NCI-H345 treated with DMSO at 0.1 percent for 48 hours (cell line): ENCODE measurements at regions not wholly inside any gene's neighbourhood (a gene's known extent, or its start where the extent isn't known, plus 50 kb on each side); places are given as distances from the start of the nearest gene placed in this dataset.
"Not testable (repeated sequence)": the region's sequence is repeated elsewhere in the genome, so short reads cannot be mapped to it uniquely, and the experiment has no call there.

Source experiments
- DNase-seq: peaks from one replicate; lab custom pipeline; 2025; ENCODE audit not compliant: unreplicated experiment; lab: John Stamatoyannopoulos, UW

DNA sequence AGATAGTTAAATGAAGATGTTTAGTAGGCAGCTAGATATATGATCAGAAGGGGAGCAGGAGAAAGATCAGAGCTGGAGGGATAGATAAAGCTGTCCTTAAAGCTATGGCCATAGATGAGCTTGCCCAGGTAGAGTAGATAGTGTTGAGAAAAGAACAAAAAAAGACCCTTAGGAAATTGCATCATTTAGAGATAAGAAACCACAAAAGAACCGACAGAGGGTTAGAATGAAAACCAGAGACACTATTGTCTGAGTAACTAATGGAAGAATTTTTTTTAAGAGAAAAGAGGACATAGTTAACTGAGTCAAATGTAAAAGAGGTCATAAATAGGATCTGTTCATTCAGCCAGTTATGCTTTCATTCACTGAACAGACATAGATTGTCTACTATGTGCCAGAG, 101.8 kb downstream of the TNFAIP3 start:
- DNase-seq: no peak

DNA sequence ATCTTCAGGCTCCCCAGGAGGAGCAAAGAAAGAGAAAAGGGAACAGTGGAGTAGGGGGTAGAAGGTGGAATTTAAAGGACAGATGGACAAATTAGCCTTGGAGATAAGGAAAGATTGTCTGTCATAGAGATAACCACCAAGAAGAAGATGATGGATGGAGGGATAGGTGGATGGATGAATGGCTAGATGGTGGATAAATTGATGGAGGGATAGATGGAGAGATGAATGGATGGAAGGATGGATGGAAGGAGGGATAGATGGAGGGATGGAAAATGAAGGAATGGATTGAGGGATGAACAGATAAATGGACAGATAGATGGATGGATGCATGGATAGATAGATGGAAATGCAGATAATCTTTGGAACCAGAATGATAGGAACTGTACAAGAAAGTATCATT, 102.8 kb downstream of the TNFAIP3 start:
- DNase-seq: no peak

DNA sequence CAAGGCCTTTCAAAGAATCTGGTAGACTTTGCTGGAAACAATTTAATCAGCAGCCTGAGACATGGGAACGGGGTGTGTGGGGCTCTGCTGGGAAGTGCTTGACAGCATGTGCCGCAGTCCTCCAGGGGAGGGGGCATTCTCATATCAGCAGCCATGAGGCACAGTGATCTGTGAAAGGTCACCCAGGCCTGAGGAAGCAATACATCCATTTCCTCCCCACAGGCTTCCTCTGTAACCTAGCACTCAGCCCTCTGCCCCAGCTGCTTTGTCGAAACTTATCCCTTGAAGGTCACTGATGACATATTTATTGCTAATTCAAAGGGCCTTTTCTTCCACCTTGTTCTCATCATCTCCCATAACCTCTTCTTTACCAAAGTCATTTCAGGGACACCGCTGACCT, 103.3 kb downstream of the TNFAIP3 start:
- DNase-seq: no peak

DNA sequence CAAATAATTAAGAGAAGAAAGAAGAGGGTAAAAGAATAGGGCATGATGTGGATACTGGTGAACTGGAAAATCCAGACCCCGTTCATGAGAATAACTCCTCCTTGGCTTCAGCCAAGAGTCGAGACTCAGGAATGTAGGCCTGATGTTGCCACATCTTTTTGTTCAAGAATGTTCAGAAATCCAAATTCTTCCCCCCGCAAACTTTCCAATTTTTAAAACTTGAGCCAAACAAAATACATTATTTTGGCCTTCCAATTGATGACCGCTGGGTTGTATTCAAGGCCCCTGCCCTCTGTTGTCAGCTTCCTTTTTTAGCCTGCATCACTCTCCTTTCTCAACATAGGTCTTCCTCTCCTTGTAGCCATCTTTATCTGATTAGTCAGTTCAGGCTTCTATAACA, 106.1 kb downstream of the TNFAIP3 start:
- no peak for DNase-seq

DNA sequence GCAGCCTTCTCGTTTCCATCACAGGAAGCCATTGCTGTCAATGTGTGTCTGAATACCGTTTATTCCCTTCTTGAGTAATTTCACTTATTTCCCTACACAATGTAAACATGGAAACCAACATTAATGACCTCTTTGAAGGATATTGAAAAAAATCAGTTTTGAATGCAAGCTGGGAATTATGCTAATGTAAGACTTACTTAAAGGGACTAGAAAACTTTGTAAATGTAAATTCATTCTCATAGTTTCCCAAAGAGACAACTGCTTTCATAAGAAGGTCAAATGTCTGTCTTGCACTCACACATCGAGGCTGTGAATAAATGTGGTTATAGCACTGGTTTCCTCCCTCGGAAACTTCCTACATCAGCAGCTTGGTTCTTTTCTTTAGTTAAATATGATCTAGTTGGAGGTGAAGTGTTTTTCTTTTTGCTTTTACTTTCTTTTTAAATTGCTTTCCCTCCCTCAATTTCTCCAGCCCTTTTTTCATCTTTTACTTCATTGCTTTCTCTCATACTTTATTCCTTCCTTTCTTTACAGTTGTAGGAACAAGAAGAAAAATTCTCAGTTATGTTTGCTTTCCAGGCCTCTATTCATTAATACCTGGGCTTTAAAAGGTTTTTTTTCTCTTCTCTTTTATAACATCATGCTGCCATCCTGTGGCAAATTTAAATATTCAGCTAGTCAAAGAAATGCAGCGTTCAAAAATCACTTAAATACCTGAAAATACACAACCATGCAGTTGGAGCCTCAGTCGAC, 108.3 kb downstream of the TNFAIP3 start:
- no peak for DNase-seq

DNA sequence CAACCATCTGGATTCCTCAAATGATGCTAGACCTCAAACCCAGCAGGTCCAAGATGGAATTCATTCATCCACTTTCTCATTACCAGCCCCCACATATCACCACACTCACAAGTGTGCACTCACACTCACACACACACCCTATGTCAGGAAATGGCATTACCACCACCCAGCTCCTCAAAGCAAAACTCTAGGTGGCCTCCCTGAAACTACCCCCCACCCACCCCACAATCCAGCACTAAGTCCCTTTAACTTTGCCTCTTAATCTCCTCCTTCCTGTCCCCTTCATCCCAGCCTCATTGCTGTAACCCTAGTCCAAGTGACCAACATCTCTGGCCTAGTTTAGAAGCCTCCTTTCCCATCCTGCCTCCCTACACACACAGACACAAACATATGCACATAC, 109.4 kb downstream of the TNFAIP3 start:
- no peak for DNase-seq

DNA sequence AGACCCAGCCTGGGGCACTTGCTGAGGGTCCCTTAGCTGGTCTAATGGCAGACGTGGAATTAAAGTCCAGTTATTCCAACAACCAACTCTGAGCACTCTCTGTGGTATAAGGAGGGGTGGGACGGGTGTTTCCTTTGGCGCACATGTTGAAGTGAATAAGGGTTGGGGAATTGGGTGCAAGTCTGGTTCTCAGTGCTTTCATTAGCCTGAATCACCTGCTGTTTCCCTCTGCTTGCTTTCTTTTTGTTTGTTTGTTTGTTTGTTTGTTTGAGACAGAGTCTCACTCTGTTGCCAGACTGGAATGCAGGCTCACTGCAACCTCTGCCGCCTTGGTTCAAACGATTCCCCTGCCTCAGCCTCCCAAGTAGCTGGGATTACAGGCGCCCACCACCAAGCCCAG, 110.1 kb downstream of the TNFAIP3 start:
- DNase-seq: no peak

DNA sequence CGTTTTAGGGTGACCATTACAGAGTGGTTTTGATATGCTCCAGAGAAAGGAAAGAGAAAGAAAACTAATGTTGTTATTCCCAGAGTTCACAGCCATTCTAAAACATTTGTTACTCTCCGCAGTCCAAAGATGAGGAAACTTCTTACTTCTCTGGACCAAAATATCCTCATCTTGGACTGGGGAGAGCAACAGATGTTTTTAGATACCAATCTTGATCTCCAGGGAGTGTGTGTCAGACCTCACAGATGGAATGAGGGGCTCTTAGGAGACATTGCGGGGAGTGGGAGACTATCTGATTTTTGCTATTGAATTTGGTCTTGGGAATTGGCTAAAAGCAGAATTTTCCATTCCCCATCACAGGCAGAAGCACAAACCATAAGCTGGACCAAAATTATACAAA, 110.8 kb downstream of the TNFAIP3 start:
- DNase-seq: no peak

DNA sequence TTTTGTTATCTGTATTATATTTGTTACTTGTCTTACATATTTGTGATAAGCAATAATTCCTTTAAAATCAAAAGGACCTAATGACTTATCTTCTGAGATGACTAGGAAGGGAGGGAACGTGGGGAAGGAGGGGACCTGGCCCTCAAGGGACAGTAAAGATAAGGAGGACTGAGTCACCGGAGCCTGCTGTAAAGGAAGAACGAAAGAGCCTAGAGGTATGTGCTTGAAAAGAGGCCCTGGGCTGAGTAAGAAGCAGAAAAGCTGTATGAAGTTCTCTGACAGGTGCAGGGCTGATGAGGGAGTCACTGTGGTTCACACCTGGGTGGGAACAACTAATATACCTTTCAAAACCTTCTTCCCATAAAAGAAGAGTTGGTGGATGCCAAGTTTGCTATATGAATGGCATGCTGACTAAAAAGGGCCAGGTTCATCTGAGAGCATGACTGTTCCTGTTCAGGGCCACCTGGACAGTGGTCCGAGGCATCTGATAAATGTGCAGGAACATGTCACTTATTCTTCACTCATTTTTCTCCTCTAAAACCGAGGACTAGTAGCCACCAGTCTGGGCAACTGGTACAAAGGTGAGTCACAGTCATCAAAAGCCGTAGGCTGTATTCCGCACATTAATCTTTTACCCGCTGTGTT, 111.3 kb downstream of the TNFAIP3 start:
- DNase-seq: no peak

DNA sequence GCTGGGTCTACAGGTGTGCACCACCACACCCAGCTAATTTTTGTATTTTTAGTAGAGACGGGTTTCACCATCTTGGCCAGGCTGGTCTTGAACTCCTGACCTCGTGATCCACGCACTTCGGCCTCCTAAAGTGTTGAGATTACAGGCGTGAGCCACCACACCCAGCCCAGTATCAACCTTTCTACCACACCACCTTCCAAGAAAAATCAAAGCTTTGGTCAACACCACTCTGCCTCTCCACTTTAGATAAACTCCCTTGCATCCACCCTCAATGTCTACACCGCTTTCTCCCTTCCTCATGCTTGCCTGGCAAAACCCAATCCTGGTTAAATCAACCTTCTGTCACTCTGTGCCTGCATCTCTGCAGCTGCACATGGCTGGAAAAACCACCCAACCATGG, 112.2 kb downstream of the TNFAIP3 start:
- DNase-seq: not testable (repeated sequence)

DNA sequence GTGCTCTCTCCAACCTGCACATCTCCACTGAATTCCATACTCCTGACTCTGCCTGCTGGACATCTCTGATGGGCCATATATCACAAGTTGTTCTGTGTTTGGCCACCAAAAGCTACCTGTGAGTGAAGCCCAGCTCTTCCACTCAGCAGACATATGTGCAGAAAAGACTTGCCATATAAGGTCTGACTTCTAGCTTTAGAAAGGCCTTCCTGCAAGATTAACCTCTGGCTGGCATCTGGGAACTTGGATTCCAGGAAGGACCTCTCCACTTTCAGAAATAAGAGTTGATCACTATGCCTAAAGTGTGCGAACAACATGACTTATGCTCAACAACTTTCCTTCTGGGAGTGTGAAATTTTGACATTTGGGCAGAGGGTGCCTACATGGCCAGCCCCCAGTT, 113.7 kb downstream of the TNFAIP3 start:
- DNase-seq: no peak

DNA sequence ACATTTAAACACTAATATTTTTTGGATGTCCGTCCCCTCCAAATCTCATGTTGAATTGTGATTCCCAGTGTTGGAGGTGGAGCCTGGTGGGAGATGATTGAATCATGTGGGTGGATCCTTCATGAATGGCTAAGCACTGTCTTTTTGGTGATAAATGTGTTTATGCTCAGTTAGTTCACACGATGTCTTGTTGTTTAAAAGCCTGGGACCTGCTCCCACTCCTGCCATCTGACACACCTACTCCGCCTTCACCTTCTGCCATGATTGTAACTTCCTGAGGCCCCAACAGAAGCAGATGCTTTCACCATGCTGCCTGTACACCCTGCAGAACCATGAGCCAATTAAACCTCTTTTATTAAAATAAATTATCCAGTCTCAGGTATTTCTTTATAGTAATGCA, 114.7 kb downstream of the TNFAIP3 start:
- DNase-seq: no peak

DNA sequence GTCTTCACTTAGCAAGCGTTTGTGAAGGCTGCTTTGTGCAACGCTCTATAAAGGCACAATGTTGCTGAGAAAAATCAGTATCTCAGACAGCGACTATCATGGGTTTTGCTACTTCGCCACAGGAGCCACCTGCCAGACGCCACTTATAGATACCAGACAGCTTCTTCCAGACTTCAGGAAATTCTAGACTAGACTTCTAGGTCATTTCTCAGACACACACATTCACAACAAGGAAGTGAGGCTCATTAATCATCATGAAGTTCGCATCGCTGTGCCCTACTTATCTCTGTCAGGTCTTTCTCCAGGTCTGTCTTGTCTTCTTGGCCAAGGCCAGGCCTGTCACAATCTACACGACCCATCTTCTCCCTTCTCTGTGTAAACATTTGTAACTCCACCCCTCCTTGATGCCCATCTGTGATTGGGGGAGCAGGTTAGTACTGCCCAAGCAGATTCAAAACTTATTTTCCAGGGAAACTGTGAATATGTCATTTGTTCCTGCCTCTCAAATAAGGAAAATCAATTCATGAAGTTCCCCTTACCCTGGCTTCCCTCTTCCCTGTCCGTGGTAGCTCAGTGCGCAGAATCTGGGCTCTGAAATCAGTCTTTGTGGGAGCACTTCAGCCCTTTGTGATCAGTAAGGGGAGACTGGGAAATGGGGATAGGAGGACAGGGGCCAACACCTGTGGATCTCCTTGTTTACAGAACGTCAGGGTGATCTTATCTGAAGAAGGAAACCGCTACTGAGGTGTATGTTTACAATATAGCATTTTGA, 115.5 kb downstream of the TNFAIP3 start:
- no peak for DNase-seq

DNA sequence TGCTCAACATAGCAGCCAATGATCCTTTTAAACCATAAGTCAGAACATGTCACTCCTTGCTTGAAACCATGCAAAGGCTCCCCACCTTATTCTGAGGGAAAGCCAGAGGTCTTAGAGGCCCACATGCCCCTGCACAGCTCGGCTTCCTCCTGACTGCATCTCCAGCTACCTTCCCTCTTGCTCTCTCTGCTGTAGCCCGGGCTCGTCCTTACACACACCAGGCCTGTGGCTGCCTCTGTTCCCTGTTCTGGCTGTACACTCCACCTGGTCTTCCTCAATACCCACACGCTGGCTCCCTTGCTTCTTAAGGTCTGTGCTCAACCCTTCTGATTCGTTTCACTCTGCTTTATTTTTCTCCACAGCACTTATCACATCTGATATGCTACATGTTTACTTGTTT, 116.2 kb downstream of the TNFAIP3 start:
- no peak for DNase-seq

DNA sequence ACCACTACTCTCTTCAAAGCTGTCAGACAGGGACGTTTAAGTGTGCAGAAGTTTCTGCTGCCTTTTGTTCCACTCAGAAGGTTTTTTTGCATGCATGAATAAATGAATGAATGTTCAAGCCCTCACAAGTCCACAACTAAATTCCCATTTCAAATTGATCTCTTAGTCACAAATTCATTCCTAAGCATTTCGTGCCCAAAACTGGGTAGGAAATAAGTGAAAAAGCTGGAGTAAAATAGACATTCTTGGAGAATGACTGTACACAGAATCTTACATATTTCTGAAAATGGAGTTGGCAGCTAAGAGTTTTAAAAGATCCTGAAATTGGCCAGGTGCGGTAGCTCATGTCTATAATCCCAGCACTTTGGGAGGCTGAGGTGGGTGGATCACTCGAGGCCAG, 117.6 kb downstream of the PERP start:
- DNase-seq: no peak

DNA sequence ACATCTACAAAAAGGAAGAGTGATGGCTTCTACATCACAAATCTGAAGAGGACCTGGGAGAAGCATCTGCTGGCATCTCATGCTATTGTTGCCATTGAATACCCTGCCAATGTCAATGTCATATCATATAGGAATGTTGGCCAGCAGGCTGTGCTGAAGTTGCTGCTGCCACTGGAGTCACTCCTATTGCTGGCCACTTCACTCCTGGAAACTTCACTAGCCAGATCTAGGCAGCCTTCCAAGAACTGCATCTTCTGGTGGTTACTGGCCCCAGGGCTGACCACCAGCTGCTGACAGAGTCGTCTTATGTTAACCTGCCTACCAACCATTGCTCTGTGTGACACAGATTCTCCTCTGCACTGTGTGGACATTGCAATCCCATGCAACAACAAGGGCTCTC, 111.8 kb downstream of the PERP start:
- DNase-seq: no peak

DNA sequence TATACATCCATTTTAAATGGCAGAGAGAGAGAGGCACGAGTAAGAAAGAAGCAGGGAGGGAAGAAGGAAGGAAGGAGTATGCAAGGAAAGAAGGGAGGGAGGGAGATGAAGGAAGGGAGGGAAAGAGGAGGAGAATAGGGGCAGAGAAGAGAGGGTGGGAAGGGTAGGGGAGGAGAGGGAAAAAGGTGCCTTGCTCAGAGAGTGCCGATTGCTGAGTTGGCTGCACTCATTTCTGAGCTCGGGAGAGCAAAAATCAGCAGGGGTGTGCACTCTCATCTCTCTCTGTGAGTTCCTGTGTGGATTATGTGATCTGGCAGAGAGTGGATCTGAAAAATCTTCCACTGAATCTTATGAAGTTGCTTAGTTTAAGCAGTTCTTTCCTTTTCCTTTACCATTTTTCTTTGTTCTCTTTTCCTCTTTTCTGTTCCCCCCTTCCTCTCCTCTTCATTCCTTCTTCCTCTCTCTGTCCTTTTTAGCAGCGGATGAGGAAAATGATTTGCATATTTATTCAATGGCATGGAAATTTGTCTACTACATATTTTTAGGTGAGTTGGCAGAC, 108.7 kb downstream of the PERP start:
- no peak for DNase-seq

DNA sequence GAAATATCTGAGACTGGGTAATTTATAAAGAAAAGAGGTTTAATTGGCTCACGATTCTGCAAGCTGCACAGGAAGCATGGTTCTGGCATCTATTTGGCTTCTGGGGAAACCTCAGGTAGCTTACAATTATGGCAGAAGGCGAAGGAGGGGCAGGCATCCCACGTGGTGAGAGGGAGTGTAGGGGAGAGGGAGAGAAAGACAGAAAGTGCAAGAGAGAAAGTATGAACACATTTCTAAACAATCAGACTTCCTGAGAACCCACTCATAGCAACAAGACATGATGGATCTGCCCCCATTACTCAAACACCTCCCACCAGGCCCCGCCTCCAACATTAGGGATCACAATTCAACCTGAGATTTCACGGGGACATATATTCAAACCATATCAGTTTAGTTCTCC, 107.4 kb downstream of the PERP start:
- DNase-seq: no peak

DNA sequence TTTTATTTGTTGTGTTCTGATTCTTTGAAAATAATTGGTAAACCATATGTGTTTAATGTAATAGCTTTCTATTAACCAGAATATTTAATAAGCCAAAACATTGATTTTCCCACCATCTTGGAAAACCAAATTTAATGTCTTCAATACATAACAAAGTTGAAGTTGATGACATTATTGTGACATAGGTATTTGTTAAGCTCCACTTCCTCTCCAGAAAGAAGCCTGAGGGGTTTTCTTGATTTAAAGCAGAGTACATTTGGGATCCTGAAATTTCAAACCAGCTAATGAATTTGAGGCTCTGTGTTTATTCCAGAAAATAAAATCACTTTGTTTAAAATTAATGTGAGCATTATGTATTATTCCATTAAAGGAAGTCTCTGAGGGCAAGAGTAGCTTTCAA, 106.3 kb downstream of the PERP start:
- DNase-seq: no peak

DNA sequence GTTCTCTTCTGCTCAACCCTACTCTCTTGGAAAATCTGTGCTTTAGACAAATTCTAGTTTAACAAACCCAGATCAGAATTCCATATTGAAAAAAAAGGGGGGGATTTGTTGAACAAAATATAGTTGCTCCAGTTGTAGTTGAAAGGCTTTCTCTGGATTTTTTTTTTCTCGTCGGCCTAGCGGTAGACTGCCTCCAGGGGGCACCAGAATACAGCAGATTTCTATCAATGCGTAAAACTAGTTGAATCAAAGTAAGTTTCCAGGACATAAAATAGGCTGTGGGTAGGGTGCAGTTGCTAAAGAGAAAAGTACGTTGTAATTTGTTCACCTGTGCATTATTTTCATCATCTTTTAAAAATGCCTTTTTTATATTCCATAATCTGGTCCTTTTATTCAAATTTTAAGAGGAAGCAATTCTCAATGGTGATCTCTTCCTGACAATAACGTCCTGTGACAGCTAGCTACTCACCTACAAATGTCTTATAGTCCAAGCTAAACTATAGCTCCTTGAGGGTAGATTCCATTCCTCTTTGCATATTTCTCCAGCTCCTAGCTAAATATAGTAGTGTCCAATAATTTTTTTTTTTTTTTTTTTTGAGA, 105.4 kb downstream of the PERP start:
- DNase-seq: peak; percentile 70
